Activated naive CD4-positive, alpha-beta T cell treated with anti-CD3 and anti-CD28 coated beads, Interleukin-2, amount 50 U/mL, for 16 hours (primary cell): ENCODE measurements at regions not wholly inside any gene's neighbourhood (a gene's known extent, or its start where the extent isn't known, plus 50 kb on each side); places are given as distances from the start of the nearest gene placed in this dataset.

Source experiments
- DNase-seq: peaks from one replicate; pipeline ENCODE4 v3.0.0-alpha.2; 2020

- no peak for DNase-seq
These were observed 97.5 kb upstream of the RPS23 start for GRCh38 chr5:82375488-82376244.

GRCh38 chr5:82374637-82375036 lies 96.5 kb upstream of the RPS23 start:
- DNase-seq: no peak

GRCh38 chr5:82367930-82368329 lies 89.8 kb upstream of the RPS23 start:
- no peak for DNase-seq

GRCh38 chr5:82365744-82366228 lies 87.6 kb upstream of the RPS23 start:
- peak; percentile 24 for DNase-seq

GRCh38 chr5:82365026-82365425 lies 86.9 kb upstream of the RPS23 start:
- DNase-seq: no peak

GRCh38 chr5:82364497-82364896 lies 86.3 kb upstream of the RPS23 start:
- no peak for DNase-seq

- DNase-seq: no peak
These were observed 85.4 kb upstream of the RPS23 start for GRCh38 chr5:82363524-82363923.

- DNase-seq: no peak
These were observed 84.5 kb upstream of the RPS23 start for GRCh38 chr5:82362636-82363035.

- no peak for DNase-seq
These were observed 81.9 kb upstream of the RPS23 start for GRCh38 chr5:82360022-82360421.

GRCh38 chr5:82359272-82359671 lies 81.1 kb upstream of the RPS23 start:
- no peak for DNase-seq

GRCh38 chr5:82358457-82358856 lies 80.3 kb upstream of the RPS23 start:
- DNase-seq: no peak

- DNase-seq: peak; percentile 65
These were observed 78.9 kb upstream of the RPS23 start for GRCh38 chr5:82356808-82357671.

- no peak for DNase-seq
These were observed 77.9 kb upstream of the RPS23 start for GRCh38 chr5:82356021-82356420.

GRCh38 chr5:82355496-82355895 lies 77.3 kb upstream of the RPS23 start:
- no peak for DNase-seq

GRCh38 chr5:82355053-82355452 lies 76.9 kb upstream of the RPS23 start:
- no peak for DNase-seq

- no peak for DNase-seq
These were observed 76.4 kb upstream of the RPS23 start for GRCh38 chr5:82354543-82354942.

- DNase-seq: no peak
These were observed 75.4 kb upstream of the RPS23 start for GRCh38 chr5:82353522-82353921.

GRCh38 chr5:82352146-82352791 lies 74.1 kb upstream of the RPS23 start:
- no peak for DNase-seq

GRCh38 chr5:82351754-82352145 lies 73.6 kb upstream of the RPS23 start:
- DNase-seq: no peak

- DNase-seq: no peak
These were observed 73.1 kb upstream of the RPS23 start for GRCh38 chr5:82351297-82351696.

GRCh38 chr5:82349652-82350051 lies 71.5 kb upstream of the RPS23 start:
- peak; percentile 32 for DNase-seq

GRCh38 chr5:82348784-82349425 lies 70.8 kb upstream of the RPS23 start:
- no peak for DNase-seq
